Neuronal stem cell (in vitro differentiated cells): ENCODE measurements at regions not wholly inside any gene's neighbourhood (a gene's known extent, or its start where the extent isn't known, plus 50 kb on each side); places are given as distances from the start of the nearest gene placed in this dataset.

Experiments
- DNase-seq: peaks from one replicate; pipeline ENCODE4 v3.0.0-alpha.2; 2013; ENCODE audit warnings: low spot score
- H2AFZ ChIP-seq: one replicate; pipeline ENCODE4 v1.6.1; 2013; ENCODE audit warnings: mild to moderate bottlenecking, low read length, inconsistent platforms
- H2AK5ac ChIP-seq: 2 replicates; pipeline ENCODE4 v1.6.1; 2013; ENCODE audit warnings: low read depth, mild to moderate bottlenecking, inconsistent platforms, low read length, moderate library complexity, mixed read lengths
- H2BK120ac ChIP-seq: 2 replicates; pipeline ENCODE4 v1.6.1; 2013; ENCODE audit warnings: low read depth, mild to moderate bottlenecking, inconsistent platforms, low read length, moderate library complexity, mixed read lengths
- H2BK12ac ChIP-seq: one replicate; pipeline ENCODE4 v1.6.1; 2013; ENCODE audit warnings: low read length, inconsistent platforms
- H2BK15ac ChIP-seq: 2 replicates; pipeline ENCODE4 v1.6.1; 2013; ENCODE audit warnings: mild to moderate bottlenecking, low read length, inconsistent platforms, mixed read lengths
- H2BK5ac ChIP-seq: one replicate; pipeline ENCODE4 v1.6.1; 2013; ENCODE audit warnings: inconsistent platforms, mild to moderate bottlenecking, low read length, moderate library complexity
- H3K14ac ChIP-seq: one replicate; pipeline ENCODE4 v1.6.1; 2013; ENCODE audit warnings: low read length, inconsistent platforms
- H3K18ac ChIP-seq: 2 replicates; pipeline ENCODE4 v1.6.1; 2013; ENCODE audit warnings: low read length, inconsistent platforms
- H3K23ac ChIP-seq: 2 replicates; pipeline ENCODE4 v1.6.1; 2013; ENCODE audit warnings: low read depth, mild to moderate bottlenecking, mixed read lengths, low read length, inconsistent platforms; ENCODE audit not compliant: poor library complexity
- H3K27ac ChIP-seq: replicated peaks from 3 replicates; pipeline ENCODE4 v1.5.1; 2013; ENCODE audit warnings: low read length, inconsistent platforms
- H3K27me3 ChIP-seq, 3 experiments: 2 replicates each; pipeline ENCODE4 v1.6.1; 2013; ENCODE audit warnings: low read length in 3 of 3, mild to moderate bottlenecking in 2 of 3, inconsistent platforms in 1 of 3, low read depth in 1 of 3, mixed read lengths in 1 of 3, moderate library complexity in 1 of 3; ENCODE audit not compliant: control insufficient read depth in 3 of 3, insufficient read depth in 3 of 3
- H3K36me3 ChIP-seq, 2 donors: replicated peaks in 1 of 2; 2 replicates each; pipeline ENCODE4 v1.6.1; 2013; ENCODE audit warnings: low read length in 2 of 2; ENCODE audit not compliant: control insufficient read depth in 2 of 2, insufficient read depth in 2 of 2
- H3K4ac ChIP-seq: 2 replicates; pipeline ENCODE4 v1.6.1; 2013; ENCODE audit warnings: inconsistent platforms, mild to moderate bottlenecking, low read length, moderate library complexity
- H3K4me1 ChIP-seq, 2 donors: 1 replicate in 1 of 2; 2 replicates in 1 of 2; pipeline ENCODE4 v1.6.1; 2013; ENCODE audit warnings: low read length in 2 of 2, low read depth in 1 of 2; ENCODE audit not compliant: control insufficient read depth in 2 of 2, insufficient read depth in 1 of 2
- H3K4me2 ChIP-seq: one replicate; pipeline ENCODE4 v1.6.1; 2013; ENCODE audit warnings: mild to moderate bottlenecking, low read length, inconsistent platforms; ENCODE audit not compliant: insufficient read depth, poor library complexity, severe bottlenecking
- H3K4me3 ChIP-seq, 2 donors: 2 replicates each; pipeline ENCODE4 v1.5.1; 2013; ENCODE audit warnings: low read length in 2 of 2, mild to moderate bottlenecking in 2 of 2, inconsistent platforms in 1 of 2, moderate library complexity in 1 of 2
- H3K79me1 ChIP-seq: one replicate; pipeline ENCODE4 v1.6.1; 2013; ENCODE audit warnings: low read depth, mild to moderate bottlenecking, inconsistent platforms, low read length, moderate library complexity
- H3K9ac ChIP-seq: one replicate; pipeline ENCODE4 v1.6.1; 2013; ENCODE audit warnings: mild to moderate bottlenecking, low read depth, low read length, inconsistent platforms; ENCODE audit not compliant: poor library complexity
- H3K9me3 ChIP-seq, 2 donors: replicated peaks in 1 of 2; 2 replicates each; pipeline versions ENCODE3 to v1.6.1; 2013; ENCODE audit warnings: low read length in 2 of 2, mild to moderate bottlenecking in 2 of 2, inconsistent platforms in 1 of 2, low read depth in 1 of 2, mixed read lengths in 1 of 2, moderate library complexity in 1 of 2; ENCODE audit not compliant: control insufficient read depth in 2 of 2, insufficient read depth in 1 of 2
- H4K8ac ChIP-seq: one replicate; pipeline ENCODE4 v1.6.1; 2013; ENCODE audit warnings: low read depth, mild to moderate bottlenecking, inconsistent platforms, low read length, moderate library complexity
- H4K91ac ChIP-seq: one replicate; pipeline ENCODE4 v1.6.1; 2013; ENCODE audit warnings: low read length, low read depth, mild to moderate bottlenecking, inconsistent platforms; ENCODE audit not compliant: poor library complexity
- WGBS, 2 donors: extraction: QIAGEN DNeasy Blood & Tissue Kit; methylation state at CpG; one replicate each; pipeline ENCODE4 v1.1.7; 2013; ENCODE audit warnings: missing lambda C conversion rate in 2 of 2, mixed read lengths in 1 of 2; ENCODE audit not compliant: insufficient read length in 2 of 2, insufficient replicate concordance in 1 of 2; ENCODE audit errors: extremely low coverage in 2 of 2; 5-methylcytosine and 5-hydroxymethylcytosine counted together

GRCh38 chr5:126182971-126183695 lies 240.1 kb upstream of the GRAMD2B start:
- Histone ChIP-seq H3K36me3 (no peaks in the 10 kb centered on the region), H3K14ac (no peak overlapping the region), H2BK120ac (no peak overlapping the region), H4K8ac (no peak overlapping the region), H3K4me3 (no peak overlapping the region), H2BK12ac (no peak overlapping the region), H2AK5ac (no peak overlapping the region), H3K27me3 (no peaks in the 10 kb centered on the region), H2BK5ac (no peak overlapping the region), H3K4ac (no peak overlapping the region), H4K91ac (no peak overlapping the region), H2AFZ (no peak overlapping the region), H3K27ac (no peak overlapping the region), H3K4me2 (no peak overlapping the region), H2BK15ac (no peak overlapping the region), H3K9ac (no peak overlapping the region), H3K23ac (no peak overlapping the region), H3K18ac (no peak overlapping the region), H3K4me1 (peaks cover 0 to 2% of the 10 kb centered on the region in 2 donors), H3K9me3 (peaks cover 0 to 3% of the 10 kb centered on the region in 2 donors), H3K79me1 (no peaks in the 10 kb centered on the region)
- no peak for DNase-seq
- WGBS, 2 donors = no CpG with 5 or more reads among the region's 5 CpGs

GRCh38 chr5:126184474-126184873 lies 238.7 kb upstream of the GRAMD2B start:
- Histone ChIP-seq H2BK5ac (no peak overlapping the region), H4K91ac (no peak overlapping the region), H2BK15ac (no peak overlapping the region), H3K4ac (no peak overlapping the region), H3K27ac (no peak overlapping the region), H3K9ac (no peak overlapping the region), H3K14ac (no peak overlapping the region), H2AK5ac (no peak overlapping the region), H3K36me3 (no peaks in the 10 kb centered on the region), H2AFZ (no peak overlapping the region), H3K23ac (no peak overlapping the region), H2BK12ac (no peak overlapping the region), H2BK120ac (no peak overlapping the region), H3K27me3 (no peaks in the 10 kb centered on the region), H3K9me3 (peaks cover 0 to 3% of the 10 kb centered on the region in 2 donors), H4K8ac (no peak overlapping the region), H3K4me1 (peaks cover 5 to 8% of the 10 kb centered on the region in 2 donors), H3K18ac (no peak overlapping the region), H3K79me1 (no peaks in the 10 kb centered on the region), H3K4me3 (no peak overlapping the region), H3K4me2 (no peak overlapping the region)
- WGBS, 2 donors = no CpG with 5 or more reads among the region's 1 CpG
- DNase-seq = no peak

- Histone ChIP-seq H2BK5ac (no peak overlapping the region), H3K4me2 (no peak overlapping the region), H2BK15ac (no peak overlapping the region), H2BK120ac (no peak overlapping the region), H3K9ac (no peak overlapping the region), H3K23ac (no peak overlapping the region), H3K4me1 (peaks cover 5 to 14% of the 10 kb centered on the region in 2 donors), H2AK5ac (no peak overlapping the region), H2BK12ac (no peak overlapping the region), H3K79me1 (no peaks in the 10 kb centered on the region), H3K36me3 (no peaks in the 10 kb centered on the region), H3K27ac (no peak overlapping the region), H3K18ac (no peak overlapping the region), H3K4me3 (no peak overlapping the region), H3K27me3 (peaks cover 0 to 2% (median 0%) of the 10 kb centered on the region in 3 experiments), H4K8ac (no peak overlapping the region), H4K91ac (no peak overlapping the region), H3K4ac (no peak overlapping the region), H3K14ac (no peak overlapping the region), H3K9me3 (peaks cover 0 to 3% of the 10 kb centered on the region in 2 donors), H2AFZ (no peak overlapping the region)
- WGBS, 2 donors = no CpG with 5 or more reads among the region's 1 CpG
- DNase-seq = no peak
Measured at GRCh38 chr5:126186210-126186609, 237.0 kb upstream of the GRAMD2B start.

GRCh38 chr5:126188804-126189203 lies 234.4 kb upstream of the GRAMD2B start:
- Histone ChIP-seq H3K9ac (no peak overlapping the region), H2BK5ac (no peak overlapping the region), H3K27ac (no peak overlapping the region), H4K8ac (no peak overlapping the region), H3K4me1 (peaks cover 5 to 14% of the 10 kb centered on the region in 2 donors), H4K91ac (no peak overlapping the region), H2BK15ac (no peak overlapping the region), H2AK5ac (no peak overlapping the region), H3K9me3 (peaks cover 0 to 3% of the 10 kb centered on the region in 2 donors), H3K4me2 (no peak overlapping the region), H3K36me3 (no peaks in the 10 kb centered on the region), H3K23ac (no peak overlapping the region), H3K27me3 (peaks cover 0 to 2% (median 0%) of the 10 kb centered on the region in 3 experiments), H3K4me3 (no peak overlapping the region), H3K79me1 (no peaks in the 10 kb centered on the region), H3K18ac (no peak overlapping the region), H2BK12ac (no peak overlapping the region), H2AFZ (peak overlapping the region; percentile 84), H3K4ac (no peak overlapping the region), H3K14ac (no peak overlapping the region), H2BK120ac (no peak overlapping the region)
- DNase-seq = no peak
- no CpG with 5 or more reads among the region's 2 CpGs for WGBS, 2 donors
